Adipocyte (in vitro differentiated cells): ENCODE measurements at regions not wholly inside any gene's neighbourhood (a gene's known extent, or its start where the extent isn't known, plus 50 kb on each side); places are given as distances from the start of the nearest gene placed in this dataset.

ENCODE experiments used
- DNase-seq: peaks from one replicate; pipeline ENCODE4 v3.0.0-alpha.2; 2015; ENCODE audit warnings: low read depth
- H3K27me3 ChIP-seq: replicated peaks from 2 replicates; pipeline ENCODE4 v1.7.0; 2013; ENCODE audit warnings: mild to moderate bottlenecking, low read length, moderate library complexity; ENCODE audit not compliant: control insufficient read depth, insufficient read depth
- H3K36me3 ChIP-seq: 2 replicates; pipeline ENCODE4 v1.7.0; 2013; ENCODE audit warnings: low read length, mild to moderate bottlenecking, moderate library complexity; ENCODE audit not compliant: control insufficient read depth, insufficient read depth, severe bottlenecking
- H3K4me1 ChIP-seq: 2 replicates; pipeline ENCODE4 v1.7.0; 2013; ENCODE audit warnings: mild to moderate bottlenecking, low read length, moderate library complexity; ENCODE audit not compliant: control insufficient read depth, insufficient read depth
- H3K4me3 ChIP-seq: 2 replicates; pipeline ENCODE4 v1.7.0; 2013; ENCODE audit warnings: mild to moderate bottlenecking, low read length, moderate library complexity
- H3K9ac ChIP-seq: 2 replicates; pipeline ENCODE4 v1.7.0; 2013; ENCODE audit warnings: mild to moderate bottlenecking, low read length, moderate library complexity
- H3K9me3 ChIP-seq: 2 replicates; pipeline ENCODE4 v1.7.0; 2013; ENCODE audit warnings: mild to moderate bottlenecking, low read length, moderate library complexity; ENCODE audit not compliant: control insufficient read depth

GRCh38 chr5:57552033-57552432, 69.4 kb upstream of the ACTBL2 start:
- Histone ChIP-seq H3K9ac (no peak overlapping the region), H3K4me3 (no peak overlapping the region), H3K27me3 (no peaks in the 10 kb centered on the region), H3K4me1 (no peaks in the 10 kb centered on the region), H3K9me3 (no peaks in the 10 kb centered on the region), H3K36me3 (no peaks in the 10 kb centered on the region)
- DNase-seq: no peak

GRCh38 chr5:57551251-57551650, 68.6 kb upstream of the ACTBL2 start:
- Histone ChIP-seq H3K4me1 (no peaks in the 10 kb centered on the region), H3K36me3 (no peaks in the 10 kb centered on the region), H3K27me3 (no peaks in the 10 kb centered on the region), H3K9me3 (no peaks in the 10 kb centered on the region), H3K9ac (no peak overlapping the region), H3K4me3 (no peak overlapping the region)
- no peak for DNase-seq

- Histone ChIP-seq H3K9me3 (no peaks in the 10 kb centered on the region), H3K4me1 (no peaks in the 10 kb centered on the region), H3K4me3 (no peak overlapping the region), H3K9ac (no peak overlapping the region), H3K36me3 (no peaks in the 10 kb centered on the region), H3K27me3 (no peaks in the 10 kb centered on the region)
- no peak for DNase-seq
These were observed 67.5 kb upstream of the ACTBL2 start for GRCh38 chr5:57550132-57550531.

- Histone ChIP-seq H3K9ac (no peak overlapping the region), H3K36me3 (no peaks in the 10 kb centered on the region), H3K27me3 (no peaks in the 10 kb centered on the region), H3K9me3 (no peaks in the 10 kb centered on the region), H3K4me3 (no peak overlapping the region), H3K4me1 (no peaks in the 10 kb centered on the region)
- DNase-seq: no peak
These were observed 67.0 kb upstream of the ACTBL2 start for GRCh38 chr5:57549566-57549965.

GRCh38 chr5:57540823-57541222, 58.2 kb upstream of the ACTBL2 start:
- no peaks in the 10 kb centered on the region for H3K9me3 ChIP-seq
- no peak overlapping the region for H3K4me3 ChIP-seq
- H3K27me3 ChIP-seq: no peaks in the 10 kb centered on the region
- no peak overlapping the region for H3K9ac ChIP-seq
- H3K36me3 ChIP-seq: no peaks in the 10 kb centered on the region
- H3K4me1 ChIP-seq: peaks cover 16% of the 10 kb centered on the region
- DNase-seq: no peak

GRCh38 chr5:57539281-57539701, 56.7 kb upstream of the ACTBL2 start:
- Histone ChIP-seq H3K4me3 (no peak overlapping the region), H3K9me3 (no peaks in the 10 kb centered on the region), H3K27me3 (no peaks in the 10 kb centered on the region), H3K9ac (no peak overlapping the region), H3K36me3 (no peaks in the 10 kb centered on the region), H3K4me1 (peaks cover 16% of the 10 kb centered on the region)
- peak; percentile 54 for DNase-seq

- peak; percentile 76 for DNase-seq
- H3K27me3 ChIP-seq: no peaks in the 10 kb centered on the region
- peak overlapping the region; percentile 45 for H3K4me3 ChIP-seq
- H3K36me3 ChIP-seq: no peaks in the 10 kb centered on the region
- no peak overlapping the region for H3K9ac ChIP-seq
- no peaks in the 10 kb centered on the region for H3K9me3 ChIP-seq
- peaks cover 16% of the 10 kb centered on the region for H3K4me1 ChIP-seq
These were observed 55.8 kb upstream of the ACTBL2 start for GRCh38 chr5:57538341-57538955.

- peaks cover 21% of the 10 kb centered on the region for H3K4me1 ChIP-seq
- no peak overlapping the region for H3K9ac ChIP-seq
- H3K27me3 ChIP-seq: no peaks in the 10 kb centered on the region
- DNase-seq: no peak
- no peaks in the 10 kb centered on the region for H3K36me3 ChIP-seq
- H3K4me3 ChIP-seq: no peak overlapping the region
- no peaks in the 10 kb centered on the region for H3K9me3 ChIP-seq
These were observed 55.2 kb upstream of the ACTBL2 start for GRCh38 chr5:57537811-57538210.

- peak; percentile 61 for DNase-seq
- no peaks in the 10 kb centered on the region for H3K27me3 ChIP-seq
- H3K9me3 ChIP-seq: no peaks in the 10 kb centered on the region
- peaks cover 8% of the 10 kb centered on the region for H3K4me1 ChIP-seq
- H3K9ac ChIP-seq: no peak overlapping the region
- H3K36me3 ChIP-seq: no peaks in the 10 kb centered on the region
- H3K4me3 ChIP-seq: no peak overlapping the region
These were observed 50.2 kb upstream of the ACTBL2 start for GRCh38 chr5:57532513-57533497.
